ENCODE measurements at regions not wholly inside any gene's neighbourhood (a gene's known extent, or its start where the extent isn't known, plus 50 kb on each side); places are given as distances from the start of the nearest gene placed in this dataset. TPM values are rescaled to one million over a fixed set of nuclear protein-coding genes. Genes with fewer than 3 reads are reported as not detected.

GRCh38 chr6:4185419-4185818 is 50.0 kb upstream of the ECI2 start:
- Histone ChIP-seq H3K27me3 (ENCODE audit: insufficient read depth, low read length) (peaks cover 10% of the 10 kb centered on the region), H3K79me2 (ENCODE audit: insufficient read depth, low read length) (no peaks in the 10 kb centered on the region), H4K20me1 (ENCODE audit: insufficient read depth, low read length) (no peaks in the 10 kb centered on the region), H3K36me3 (ENCODE audit: insufficient read depth, low read length) (no peaks in the 10 kb centered on the region), H3K4me1 (ENCODE audit: insufficient read depth, low read length) (no peaks in the 10 kb centered on the region), H3K4me3 (ENCODE audit: insufficient read depth, low read length) (no peak overlapping the region), H3K4me2 (ENCODE audit: insufficient read depth, low read length) (no peak overlapping the region), H3K9me3 (ENCODE audit: low read depth, low read length) (no peaks in the 10 kb centered on the region), H3K27ac (ENCODE audit: low read depth, low read length) (no peak overlapping the region), H2AFZ (ENCODE audit: low read length) (no peak overlapping the region)
- TF ChIP-seq, protein P1, sequence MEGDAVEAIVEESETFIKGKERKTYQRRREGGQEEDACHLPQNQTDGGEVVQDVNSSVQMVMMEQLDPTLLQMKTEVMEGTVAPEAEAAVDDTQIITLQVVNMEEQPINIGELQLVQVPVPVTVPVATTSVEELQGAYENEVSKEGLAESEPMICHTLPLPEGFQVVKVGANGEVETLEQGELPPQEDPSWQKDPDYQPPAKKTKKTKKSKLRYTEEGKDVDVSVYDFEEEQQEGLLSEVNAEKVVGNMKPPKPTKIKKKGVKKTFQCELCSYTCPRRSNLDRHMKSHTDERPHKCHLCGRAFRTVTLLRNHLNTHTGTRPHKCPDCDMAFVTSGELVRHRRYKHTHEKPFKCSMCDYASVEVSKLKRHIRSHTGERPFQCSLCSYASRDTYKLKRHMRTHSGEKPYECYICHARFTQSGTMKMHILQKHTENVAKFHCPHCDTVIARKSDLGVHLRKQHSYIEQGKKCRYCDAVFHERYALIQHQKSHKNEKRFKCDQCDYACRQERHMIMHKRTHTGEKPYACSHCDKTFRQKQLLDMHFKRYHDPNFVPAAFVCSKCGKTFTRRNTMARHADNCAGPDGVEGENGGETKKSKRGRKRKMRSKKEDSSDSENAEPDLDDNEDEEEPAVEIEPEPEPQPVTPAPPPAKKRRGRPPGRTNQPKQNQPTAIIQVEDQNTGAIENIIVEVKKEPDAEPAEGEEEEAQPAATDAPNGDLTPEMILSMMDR (IDR thresholded peaks at IDR 0.05; ENCODE audit: extremely low read depth, low read depth, low read length) = no peak
- DNase-seq (ENCODE audit: insufficient read length, low spot score, missing footprints) = no peak

Small RNA genes lying in the stretch of these regions (small RNA-seq; reads per million reads assigned to genes)
- gene AL133393.1 = not detected
- 0.45 reads per million for gene RNA5SP202
